ENCODE measurements at regions not wholly inside any gene's neighbourhood (a gene's known extent, or its start where the extent isn't known, plus 50 kb on each side); places are given as distances from the start of the nearest gene placed in this dataset.
A peak's percentile ranks its signal among the peaks of the same experiment; 100 is the strongest.
"Not testable (repeated sequence)": the region's sequence is repeated elsewhere in the genome, so short reads cannot be mapped to it uniquely, and the experiment has no call there.

DNA sequence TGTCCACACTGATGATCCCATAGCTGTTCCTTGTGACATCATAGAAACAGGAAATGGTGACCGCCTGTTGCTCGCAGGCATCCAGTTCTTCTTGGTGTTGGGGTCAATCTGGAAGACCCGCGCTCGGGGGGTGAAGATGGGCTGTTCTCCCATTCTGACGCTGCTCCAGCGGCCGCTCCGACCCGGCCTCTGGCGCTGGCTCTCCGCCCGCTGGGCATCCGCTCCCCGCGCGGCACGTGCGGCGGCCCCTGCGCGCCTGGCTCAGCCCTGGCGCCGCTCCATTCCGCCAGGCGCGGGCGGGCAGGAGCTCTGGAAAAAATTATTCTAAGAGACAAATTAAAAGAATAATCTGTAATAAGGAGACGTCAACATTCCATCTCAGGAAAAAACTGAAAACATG, 761.1 kb downstream of the TMEM121 start:
- TF ChIP-seq, protein P1, sequence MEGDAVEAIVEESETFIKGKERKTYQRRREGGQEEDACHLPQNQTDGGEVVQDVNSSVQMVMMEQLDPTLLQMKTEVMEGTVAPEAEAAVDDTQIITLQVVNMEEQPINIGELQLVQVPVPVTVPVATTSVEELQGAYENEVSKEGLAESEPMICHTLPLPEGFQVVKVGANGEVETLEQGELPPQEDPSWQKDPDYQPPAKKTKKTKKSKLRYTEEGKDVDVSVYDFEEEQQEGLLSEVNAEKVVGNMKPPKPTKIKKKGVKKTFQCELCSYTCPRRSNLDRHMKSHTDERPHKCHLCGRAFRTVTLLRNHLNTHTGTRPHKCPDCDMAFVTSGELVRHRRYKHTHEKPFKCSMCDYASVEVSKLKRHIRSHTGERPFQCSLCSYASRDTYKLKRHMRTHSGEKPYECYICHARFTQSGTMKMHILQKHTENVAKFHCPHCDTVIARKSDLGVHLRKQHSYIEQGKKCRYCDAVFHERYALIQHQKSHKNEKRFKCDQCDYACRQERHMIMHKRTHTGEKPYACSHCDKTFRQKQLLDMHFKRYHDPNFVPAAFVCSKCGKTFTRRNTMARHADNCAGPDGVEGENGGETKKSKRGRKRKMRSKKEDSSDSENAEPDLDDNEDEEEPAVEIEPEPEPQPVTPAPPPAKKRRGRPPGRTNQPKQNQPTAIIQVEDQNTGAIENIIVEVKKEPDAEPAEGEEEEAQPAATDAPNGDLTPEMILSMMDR (IDR thresholded peaks at IDR 0.05; ENCODE audit: low read depth, low read length, missing control alignments), result no peak
- DNase-seq (ENCODE audit: extremely low read depth, low read depth), result no peak
- no peak overlapping the region for H3K4me3 ChIP-seq (replicated peaks; ENCODE audit: low read depth, low read length)

DNA sequence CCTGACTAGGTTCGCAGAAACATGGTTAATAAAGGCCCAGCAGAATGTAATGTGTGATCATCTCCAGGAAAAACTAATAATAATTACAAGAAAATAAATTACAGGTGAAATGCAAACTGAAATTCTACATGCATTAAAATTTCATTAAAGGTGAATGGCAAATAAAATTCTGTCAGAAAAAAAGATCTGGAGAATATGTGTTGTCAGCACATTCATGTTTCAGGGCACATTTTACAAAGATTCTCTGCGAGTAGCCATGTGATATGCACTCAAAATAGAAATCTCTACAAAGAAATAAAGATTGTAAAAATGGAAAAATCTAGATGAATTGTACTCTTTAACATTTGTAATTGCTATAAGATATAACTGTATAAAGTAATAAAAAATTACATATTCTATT, 765.2 kb downstream of the TMEM121 start:
- TF ChIP-seq, protein P1 (IDR thresholded peaks at IDR 0.05; ENCODE audit: low read depth, low read length, missing control alignments), result no peak
- no peak overlapping the region for H3K4me3 ChIP-seq (replicated peaks; ENCODE audit: low read depth, low read length)
- DNase-seq (ENCODE audit: extremely low read depth, low read depth), result no peak

DNA sequence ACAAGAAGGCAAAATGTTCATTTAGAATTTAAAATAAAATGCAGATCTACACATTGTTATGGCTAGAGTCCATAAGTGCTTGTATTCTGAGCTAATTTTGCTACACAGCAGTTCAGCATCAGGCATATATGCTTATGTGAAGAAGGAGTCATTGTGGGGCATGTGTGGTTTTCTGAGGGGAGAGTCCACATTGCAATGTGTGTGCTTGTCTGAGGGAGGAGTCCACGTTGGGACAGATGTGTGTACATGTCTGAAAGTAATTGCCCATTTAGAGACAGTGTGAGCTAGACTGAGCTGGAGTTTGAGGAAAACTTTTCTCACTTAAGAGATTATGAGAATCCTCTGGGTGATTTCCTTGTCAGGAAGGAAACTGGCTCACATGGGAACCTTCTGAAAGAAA, 767.9 kb downstream of the TMEM121 start:
- TF ChIP-seq, protein P1 (IDR thresholded peaks at IDR 0.05; ENCODE audit: low read depth, low read length, missing control alignments), result no peak
- no peak overlapping the region for H3K4me3 ChIP-seq (replicated peaks; ENCODE audit: low read depth, low read length)
- DNase-seq (ENCODE audit: extremely low read depth, low read depth), result no peak

DNA sequence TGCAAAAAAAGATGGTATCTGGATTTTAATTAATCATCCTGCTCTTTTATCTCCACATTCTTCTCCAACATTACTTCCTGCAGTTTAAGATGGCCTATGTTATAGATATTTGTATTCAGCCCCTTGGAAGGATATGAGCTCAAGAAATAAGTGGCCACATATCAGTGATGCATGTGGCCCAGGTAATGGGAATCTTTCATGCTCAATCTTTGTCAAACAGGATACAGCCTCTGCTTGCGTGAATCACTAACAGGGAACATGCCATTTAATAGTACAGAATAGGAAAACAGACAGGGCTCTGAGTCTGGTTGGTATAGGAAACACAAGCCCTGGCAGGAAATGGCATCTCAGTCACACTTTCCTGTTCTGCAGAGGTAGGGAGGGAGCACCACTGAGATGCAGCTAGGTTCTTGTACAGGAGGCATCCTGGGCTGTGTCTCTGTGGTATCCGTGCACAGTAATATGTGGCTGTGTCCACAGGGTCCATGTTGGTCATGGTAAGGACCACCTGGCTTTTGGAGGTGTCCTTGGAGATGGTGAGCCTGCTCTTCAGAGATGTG, 774.6 kb downstream of the TMEM121 start:
- not testable (repeated sequence) for DNase-seq (ENCODE audit: extremely low read depth, low read depth); H3K4me3 ChIP-seq (replicated peaks; ENCODE audit: low read depth, low read length)

DNA sequence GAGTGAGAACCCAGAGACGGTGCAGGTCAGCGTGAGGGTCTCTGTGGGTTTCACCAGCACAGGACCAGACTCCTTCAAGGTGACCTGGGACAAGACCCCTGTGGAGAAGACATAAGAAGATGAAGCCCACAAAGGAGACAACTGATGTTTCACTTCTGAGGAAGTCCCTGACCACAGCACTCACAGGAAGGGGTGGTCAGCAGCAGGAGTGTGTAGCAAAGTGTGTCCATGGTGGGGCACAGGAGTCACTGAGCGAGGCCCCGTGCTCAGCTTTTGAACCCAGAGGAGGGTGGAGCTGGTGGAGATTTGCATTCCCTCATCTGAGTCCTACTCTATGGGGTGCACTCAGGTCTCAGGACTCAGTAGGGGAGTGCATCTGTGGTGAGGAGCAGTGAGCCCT, 775.2 kb downstream of the TMEM121 start:
- DNase-seq (ENCODE audit: extremely low read depth, low read depth); H3K4me3 ChIP-seq (replicated peaks; ENCODE audit: low read depth, low read length): not testable (repeated sequence)

DNA sequence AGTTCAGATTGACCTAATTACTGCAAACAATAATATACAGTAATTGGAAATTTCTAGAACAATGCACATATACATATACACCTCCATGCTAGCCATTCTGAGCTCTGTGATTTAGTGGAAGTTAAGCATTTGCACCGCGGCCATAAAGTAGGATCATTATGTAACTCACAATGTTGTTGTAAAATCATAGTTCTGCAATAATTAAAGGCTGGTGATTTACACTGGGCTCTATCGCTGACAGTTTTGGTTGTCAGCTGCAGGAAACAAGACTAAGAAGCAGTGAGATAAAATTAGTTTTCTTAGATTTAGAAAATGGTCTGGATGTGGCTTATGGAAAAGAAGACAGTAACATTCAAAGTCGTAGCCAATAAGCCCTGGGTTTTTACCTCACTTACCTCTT, 776.3 kb downstream of the TMEM121 start:
- TF ChIP-seq, protein P1 (IDR thresholded peaks at IDR 0.05; ENCODE audit: low read depth, low read length, missing control alignments), result no peak
- DNase-seq (ENCODE audit: extremely low read depth, low read depth), result no peak
- no peak overlapping the region for H3K4me3 ChIP-seq (replicated peaks; ENCODE audit: low read depth, low read length)

DNA sequence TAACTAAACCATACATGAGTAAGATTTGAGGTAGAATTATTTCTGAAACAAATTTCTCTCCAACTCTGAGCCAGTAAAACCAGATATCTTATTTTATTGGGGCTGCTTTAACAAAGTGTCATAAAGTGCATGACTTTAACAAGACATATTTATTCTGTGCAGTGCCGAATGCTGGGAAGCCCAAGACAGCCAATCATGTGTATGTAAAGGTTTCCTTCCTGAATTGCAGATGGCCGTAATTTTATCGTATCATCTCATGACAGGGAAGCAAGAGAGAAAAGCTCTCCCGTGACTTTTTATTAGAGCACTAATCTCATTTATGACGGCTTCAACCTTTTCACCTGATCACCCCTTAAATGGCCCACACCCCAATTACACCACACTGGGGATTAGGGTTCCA, 777.9 kb downstream of the TMEM121 start:
- no peak for DNase-seq (ENCODE audit: extremely low read depth, low read depth)
- TF ChIP-seq, protein P1 (IDR thresholded peaks at IDR 0.05; ENCODE audit: low read depth, low read length, missing control alignments), result no peak
- H3K4me3 ChIP-seq (replicated peaks; ENCODE audit: low read depth, low read length), result no peak overlapping the region

DNA sequence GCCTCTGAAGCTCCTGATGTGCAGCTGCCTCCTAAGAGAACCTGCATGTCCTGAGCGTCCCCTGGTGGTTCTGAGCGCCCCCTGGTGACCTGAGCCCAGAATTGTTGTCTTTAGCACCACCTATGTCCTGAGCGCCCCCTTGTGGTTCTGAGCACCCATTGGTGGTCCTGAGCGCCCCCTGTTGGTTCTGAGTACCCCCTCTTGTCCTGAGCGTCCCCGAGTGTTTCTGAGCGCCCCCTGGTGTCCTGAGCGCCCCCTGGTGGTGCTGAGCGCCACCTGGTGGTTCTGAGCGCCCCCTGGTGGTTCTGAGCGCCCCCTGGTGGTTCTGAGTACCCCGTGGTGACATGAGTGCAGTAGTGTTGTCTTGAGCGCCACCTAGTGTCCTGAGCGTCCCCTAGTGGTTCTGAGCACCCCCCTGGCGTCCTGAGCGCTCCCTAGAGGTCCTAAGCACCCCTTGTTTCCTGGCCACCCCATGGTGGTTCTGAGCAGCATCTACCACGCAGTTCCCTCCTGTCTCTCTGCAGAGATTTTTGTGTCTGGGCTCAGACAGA, 782.5 kb downstream of the TMEM121 start:
- TF ChIP-seq, protein P1 (IDR thresholded peaks at IDR 0.05; ENCODE audit: low read depth, low read length, missing control alignments), result peak; percentile 80
- DNase-seq (ENCODE audit: extremely low read depth, low read depth), result no peak
- no peak overlapping the region for H3K4me3 ChIP-seq (replicated peaks; ENCODE audit: low read depth, low read length)

All from HFF-Myc (cell line).